ENCODE measurements at regions not wholly inside any gene's neighbourhood (a gene's known extent, or its start where the extent isn't known, plus 50 kb on each side); places are given as distances from the start of the nearest gene placed in this dataset.
A peak's percentile ranks its signal among the peaks of the same experiment; 100 is the strongest.

- H3K9me3 ChIP-seq (ENCODE audit: control insufficient read depth, insufficient read depth, low read depth, low read length), result no peaks in the 10 kb centered on the region
- no peaks in the 10 kb centered on the region for H3K4me1 ChIP-seq (ENCODE audit: control insufficient read depth, extremely low read depth, insufficient read depth, low read length)
- H3K27ac ChIP-seq (ENCODE audit: insufficient read depth, low read length), result no peak overlapping the region
- no peak overlapping the region for H3K4me3 ChIP-seq (replicated peaks in 1 of 4; ENCODE audit: control extremely low read depth in 1 of 4, insufficient read depth in 1 of 4, low read depth in 3 of 4, low read length in 4 of 4)
- H4K20me1 ChIP-seq (ENCODE audit: control insufficient read depth, extremely low read depth, insufficient read depth, low read length), result no peaks in the 10 kb centered on the region
- H3K27me3 ChIP-seq (ENCODE audit: control insufficient read depth, insufficient read depth, low read length), result peaks cover 3% of the 10 kb centered on the region
- DNase-seq (ENCODE audit: low read depth in 2 of 2), result peak; percentile 90
- H2AFZ ChIP-seq (ENCODE audit: low read length), result no peak overlapping the region
- no peak for TF ChIP-seq EZH2 (IDR thresholded peaks at IDR 0.05; ENCODE audit: low read length, missing control alignments)
- TF ChIP-seq, protein P1, sequence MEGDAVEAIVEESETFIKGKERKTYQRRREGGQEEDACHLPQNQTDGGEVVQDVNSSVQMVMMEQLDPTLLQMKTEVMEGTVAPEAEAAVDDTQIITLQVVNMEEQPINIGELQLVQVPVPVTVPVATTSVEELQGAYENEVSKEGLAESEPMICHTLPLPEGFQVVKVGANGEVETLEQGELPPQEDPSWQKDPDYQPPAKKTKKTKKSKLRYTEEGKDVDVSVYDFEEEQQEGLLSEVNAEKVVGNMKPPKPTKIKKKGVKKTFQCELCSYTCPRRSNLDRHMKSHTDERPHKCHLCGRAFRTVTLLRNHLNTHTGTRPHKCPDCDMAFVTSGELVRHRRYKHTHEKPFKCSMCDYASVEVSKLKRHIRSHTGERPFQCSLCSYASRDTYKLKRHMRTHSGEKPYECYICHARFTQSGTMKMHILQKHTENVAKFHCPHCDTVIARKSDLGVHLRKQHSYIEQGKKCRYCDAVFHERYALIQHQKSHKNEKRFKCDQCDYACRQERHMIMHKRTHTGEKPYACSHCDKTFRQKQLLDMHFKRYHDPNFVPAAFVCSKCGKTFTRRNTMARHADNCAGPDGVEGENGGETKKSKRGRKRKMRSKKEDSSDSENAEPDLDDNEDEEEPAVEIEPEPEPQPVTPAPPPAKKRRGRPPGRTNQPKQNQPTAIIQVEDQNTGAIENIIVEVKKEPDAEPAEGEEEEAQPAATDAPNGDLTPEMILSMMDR (conservative IDR thresholded peaks at IDR 0.05 in 1 of 2, IDR thresholded peaks at IDR 0.05 in 1 of 2; ENCODE audit: low read depth in 1 of 2, low read length in 2 of 2), result no peak
- no peaks in the 10 kb centered on the region for H3K36me3 ChIP-seq (ENCODE audit: control insufficient read depth, insufficient read depth, low read length)
- no peak overlapping the region for H3K9ac ChIP-seq (ENCODE audit: insufficient read depth, low read length)
- H3K79me2 ChIP-seq (ENCODE audit: control insufficient read depth, insufficient read depth, low read length), result no peaks in the 10 kb centered on the region
- H3K4me2 ChIP-seq (ENCODE audit: extremely low read depth, insufficient read depth, low read length), result no peak overlapping the region
Observed at GRCh38 chrX:68989865-68990606, 161.2 kb downstream of the EFNB1 start.

DNA sequence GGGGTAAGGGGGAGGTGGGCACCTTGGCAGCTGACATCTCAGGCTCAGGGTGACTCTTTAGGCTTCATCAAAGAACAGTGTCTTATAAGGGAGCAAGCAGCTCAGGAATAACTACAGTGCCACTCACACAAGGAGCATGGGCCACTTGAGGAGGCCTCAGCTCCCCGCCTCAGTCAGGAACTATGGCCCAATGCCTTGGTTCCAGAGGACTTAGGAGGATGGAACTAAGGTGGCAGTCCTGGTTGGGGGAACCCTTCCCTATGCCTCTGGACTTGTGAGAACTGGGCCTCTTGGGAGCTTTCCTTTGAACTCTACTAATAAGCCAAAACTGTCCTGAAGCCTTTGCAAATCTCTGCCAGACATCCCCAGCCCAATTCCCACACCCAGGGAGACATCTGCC lies 160.6 kb downstream of the EFNB1 start:
- DNase-seq (ENCODE audit: low read depth in 2 of 2), result no peak
- Histone ChIP-seq H3K9me3 (ENCODE audit: control insufficient read depth, insufficient read depth, low read depth, low read length) (no peaks in the 10 kb centered on the region), H3K4me1 (ENCODE audit: control insufficient read depth, extremely low read depth, insufficient read depth, low read length) (no peaks in the 10 kb centered on the region), H3K4me3 (replicated peaks in 1 of 4; ENCODE audit: control extremely low read depth in 1 of 4, insufficient read depth in 1 of 4, low read depth in 3 of 4, low read length in 4 of 4) (no peak overlapping the region), H3K9ac (ENCODE audit: insufficient read depth, low read length) (no peak overlapping the region), H3K27ac (ENCODE audit: insufficient read depth, low read length) (no peak overlapping the region), H2AFZ (ENCODE audit: low read length) (no peak overlapping the region), H3K27me3 (ENCODE audit: control insufficient read depth, insufficient read depth, low read length) (peaks cover 3% of the 10 kb centered on the region), H3K4me2 (ENCODE audit: extremely low read depth, insufficient read depth, low read length) (no peak overlapping the region), H3K36me3 (ENCODE audit: control insufficient read depth, insufficient read depth, low read length) (no peaks in the 10 kb centered on the region), H3K79me2 (ENCODE audit: control insufficient read depth, insufficient read depth, low read length) (no peaks in the 10 kb centered on the region), H4K20me1 (ENCODE audit: control insufficient read depth, extremely low read depth, insufficient read depth, low read length) (no peaks in the 10 kb centered on the region)
- TF ChIP-seq EZH2 (IDR thresholded peaks at IDR 0.05; ENCODE audit: low read length, missing control alignments), result no peak
- TF ChIP-seq, protein P1 (conservative IDR thresholded peaks at IDR 0.05 in 1 of 2, IDR thresholded peaks at IDR 0.05 in 1 of 2; ENCODE audit: low read depth in 1 of 2, low read length in 2 of 2), result no peak

DNA sequence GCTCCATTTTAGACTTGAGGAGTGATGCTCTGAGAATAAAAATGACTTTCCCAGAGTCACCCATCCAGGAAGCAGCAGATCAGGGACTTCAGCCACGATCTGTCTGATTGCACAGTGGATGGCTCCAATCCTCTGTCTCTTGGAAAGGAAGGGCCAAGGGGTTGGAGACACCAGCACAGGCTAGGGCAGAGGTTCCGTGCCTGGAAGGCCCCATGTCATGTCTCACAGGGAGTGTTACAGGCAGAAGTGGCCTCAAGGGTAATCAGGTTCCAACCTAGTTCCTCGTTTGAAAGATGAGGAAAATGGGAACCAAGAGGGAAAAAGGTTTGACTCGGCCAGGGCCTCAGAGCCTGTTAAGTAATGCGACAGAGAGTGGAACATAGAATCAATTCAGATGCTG lies 160.0 kb downstream of the EFNB1 start:
- H3K4me1 ChIP-seq (ENCODE audit: control insufficient read depth, extremely low read depth, insufficient read depth, low read length), result no peaks in the 10 kb centered on the region
- no peak overlapping the region for H3K4me2 ChIP-seq (ENCODE audit: extremely low read depth, insufficient read depth, low read length)
- no peaks in the 10 kb centered on the region for H4K20me1 ChIP-seq (ENCODE audit: control insufficient read depth, extremely low read depth, insufficient read depth, low read length)
- no peak overlapping the region for H3K4me3 ChIP-seq (replicated peaks in 1 of 4; ENCODE audit: control extremely low read depth in 1 of 4, insufficient read depth in 1 of 4, low read depth in 3 of 4, low read length in 4 of 4)
- no peaks in the 10 kb centered on the region for H3K79me2 ChIP-seq (ENCODE audit: control insufficient read depth, insufficient read depth, low read length)
- no peak overlapping the region for H2AFZ ChIP-seq (ENCODE audit: low read length)
- no peaks in the 10 kb centered on the region for H3K9me3 ChIP-seq (ENCODE audit: control insufficient read depth, insufficient read depth, low read depth, low read length)
- TF ChIP-seq EZH2 (IDR thresholded peaks at IDR 0.05; ENCODE audit: low read length, missing control alignments), result no peak
- no peak for DNase-seq (ENCODE audit: low read depth in 2 of 2)
- no peak overlapping the region for H3K27ac ChIP-seq (ENCODE audit: insufficient read depth, low read length)
- H3K36me3 ChIP-seq (ENCODE audit: control insufficient read depth, insufficient read depth, low read length), result no peaks in the 10 kb centered on the region
- no peak overlapping the region for H3K9ac ChIP-seq (ENCODE audit: insufficient read depth, low read length)
- peaks cover 3% of the 10 kb centered on the region for H3K27me3 ChIP-seq (ENCODE audit: control insufficient read depth, insufficient read depth, low read length)
